ENCODE measurements at regions not wholly inside any gene's neighbourhood (a gene's known extent, or its start where the extent isn't known, plus 50 kb on each side); places are given as distances from the start of the nearest gene placed in this dataset.

GRCh38 chr19:5214902-5215301 lies 125.7 kb downstream of the PTPRS start:
- TF ChIP-seq POLR2A (IDR thresholded peaks at IDR 0.05) = no peak
- TF ChIP-seq CTCF (IDR thresholded peaks at IDR 0.05) = no peak
- TF ChIP-seq POLR2AphosphoS5 (IDR thresholded peaks at IDR 0.05) = no peak
